NCI-H510A (cell line): ENCODE measurements at regions not wholly inside any gene's neighbourhood (a gene's known extent, or its start where the extent isn't known, plus 50 kb on each side); places are given as distances from the start of the nearest gene placed in this dataset.
"Not testable (repeated sequence)": the region's sequence is repeated elsewhere in the genome, so short reads cannot be mapped to it uniquely, and the experiment has no call there.

Experiments used
- DNase-seq: peaks from one replicate; lab custom pipeline; 2025; lab: John Stamatoyannopoulos, UW

- DNase-seq = no peak
Observed at GRCh38 chr13:70284371-70284770, 176.1 kb upstream of the KLHL1 start.

GRCh38 chr13:70275841-70276240 lies 167.6 kb upstream of the KLHL1 start:
- DNase-seq = no peak

DNA sequence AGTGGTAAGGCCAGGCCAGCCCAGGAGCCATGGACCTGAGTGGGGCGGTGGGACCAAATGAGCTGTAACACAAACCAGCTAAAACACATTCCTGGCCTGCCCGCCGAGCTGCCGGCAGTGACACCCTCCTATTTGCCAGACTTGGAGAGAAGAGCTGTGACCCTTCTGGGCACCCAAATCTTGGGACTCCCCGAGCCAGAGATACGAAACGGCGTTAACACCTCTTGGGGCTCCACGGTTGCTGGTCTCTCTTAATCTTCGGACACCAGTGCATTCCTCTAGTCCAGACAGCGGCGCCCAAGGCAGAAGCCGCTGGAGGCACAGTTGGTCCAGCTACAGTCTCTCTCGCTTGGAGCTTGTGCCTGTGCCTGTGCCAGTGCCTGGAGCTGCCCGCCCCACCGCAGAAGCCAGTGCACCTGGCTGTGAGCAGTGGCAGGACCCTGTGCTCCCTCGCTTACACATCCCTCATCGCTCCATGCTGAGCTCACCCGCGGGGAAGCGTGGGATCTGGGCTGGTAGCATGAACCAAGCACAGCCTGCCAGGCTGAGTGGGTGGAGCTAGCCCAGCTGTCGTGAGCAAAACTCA lies 147.2 kb upstream of the KLHL1 start:
- no peak for DNase-seq

DNA sequence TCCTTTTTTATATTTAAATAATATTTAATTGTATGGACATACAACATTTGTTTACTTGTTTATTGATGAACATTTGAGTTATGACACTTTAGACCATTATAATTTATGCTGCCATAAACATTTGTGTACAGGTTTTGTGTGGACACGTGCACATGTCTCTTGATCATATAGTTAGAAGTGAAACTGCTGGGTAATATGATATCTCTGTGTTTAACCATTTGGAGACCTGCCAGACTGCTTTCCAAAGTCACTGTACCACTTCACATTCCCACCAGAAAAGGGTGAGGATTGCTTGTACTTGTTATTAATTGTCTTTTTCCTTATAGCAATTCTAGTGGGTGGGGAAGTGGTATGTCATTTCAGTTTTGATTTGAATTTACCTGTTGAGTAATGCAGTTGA lies 145.6 kb upstream of the KLHL1 start:
- peak; percentile 40 for DNase-seq

DNA sequence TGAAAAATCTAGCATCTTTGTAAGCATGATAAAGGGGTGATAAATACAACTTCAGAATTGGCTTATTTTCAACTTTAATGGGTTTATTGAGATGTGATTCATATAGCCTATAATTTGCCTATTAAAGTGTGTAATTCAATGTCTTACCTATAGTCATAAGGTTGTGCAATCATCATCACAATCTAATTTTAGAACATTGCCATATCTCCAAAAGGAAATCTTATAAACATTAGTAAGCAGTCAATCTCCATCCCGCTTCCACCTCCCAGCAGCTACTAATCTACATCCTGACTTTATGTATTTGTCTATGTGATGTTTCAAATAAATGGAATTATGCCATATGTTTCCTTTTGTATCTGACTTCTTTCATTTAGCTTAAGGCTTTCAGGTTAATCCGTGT lies 145.2 kb upstream of the KLHL1 start:
- DNase-seq = no peak

DNA sequence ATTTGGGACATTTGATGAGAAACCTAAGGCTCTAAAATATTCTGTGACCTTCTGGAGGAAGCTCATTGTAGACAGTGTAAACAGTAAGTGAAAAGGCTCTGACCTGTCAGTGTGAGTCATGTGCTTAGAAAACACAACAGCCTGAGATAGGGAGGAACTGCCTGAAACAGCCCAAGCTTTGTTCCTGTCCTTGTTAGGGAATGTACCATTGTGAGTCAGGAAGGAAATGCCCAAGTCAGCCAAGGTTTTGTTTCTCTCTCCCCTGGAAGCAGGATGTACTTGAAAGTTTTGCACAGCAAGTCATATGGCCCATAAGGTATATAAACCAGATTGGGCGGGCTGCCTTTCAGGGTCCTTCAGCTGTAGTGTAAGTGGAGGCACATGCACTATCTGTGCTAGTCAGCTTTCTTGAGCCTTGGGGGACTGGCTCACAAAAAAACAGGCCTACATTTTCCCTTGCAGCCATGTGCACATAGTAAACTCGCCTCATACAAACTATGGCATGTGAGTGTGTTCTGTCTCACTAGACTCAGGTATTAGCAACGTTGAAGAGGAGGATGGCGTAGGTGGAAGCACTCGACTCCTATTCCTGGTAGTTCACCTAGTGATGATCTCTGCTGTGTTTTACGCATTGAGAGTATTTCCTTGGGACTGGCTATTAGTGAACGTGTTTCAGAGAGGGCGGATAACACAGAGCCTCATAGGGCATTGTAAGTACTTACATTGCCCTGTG lies 141.2 kb upstream of the KLHL1 start:
- no peak for DNase-seq

DNA sequence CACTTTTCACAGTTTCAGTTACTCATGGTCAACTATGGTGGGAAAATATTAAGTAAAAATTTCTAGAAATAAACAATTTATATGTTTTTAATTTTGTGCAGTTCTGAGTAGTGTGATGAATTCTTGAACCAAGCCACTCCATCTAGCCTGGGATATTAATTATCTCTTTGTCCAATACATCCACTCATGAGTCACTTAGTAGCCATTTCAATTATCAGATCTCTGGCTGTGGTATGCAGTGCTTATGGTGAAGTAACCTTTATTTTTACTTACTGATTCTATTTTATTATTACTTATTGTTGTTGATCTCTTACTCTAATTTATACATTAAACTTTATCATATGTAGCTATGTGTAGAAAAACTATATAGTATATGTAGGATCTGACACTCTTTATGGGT lies 128.9 kb upstream of the KLHL1 start:
- DNase-seq = no peak

DNA sequence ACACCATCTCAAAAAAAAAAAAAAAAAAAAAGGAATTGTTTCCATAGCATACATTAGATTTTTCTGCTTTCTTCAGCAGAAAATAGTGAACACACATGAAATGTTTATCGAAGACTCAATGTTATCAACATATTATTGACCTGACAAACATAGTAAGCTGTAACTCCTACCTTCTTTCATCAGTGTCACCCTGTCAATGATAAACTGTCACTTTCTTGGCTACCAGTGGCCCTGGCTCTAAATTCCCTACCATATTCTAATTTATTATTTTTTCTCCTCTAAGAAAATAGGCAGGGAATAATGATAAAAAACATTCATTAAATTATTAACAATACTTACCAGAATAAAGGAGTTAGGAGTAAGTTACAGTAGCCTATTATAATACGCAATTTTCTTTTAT lies 127.3 kb upstream of the KLHL1 start:
- no peak for DNase-seq

DNA sequence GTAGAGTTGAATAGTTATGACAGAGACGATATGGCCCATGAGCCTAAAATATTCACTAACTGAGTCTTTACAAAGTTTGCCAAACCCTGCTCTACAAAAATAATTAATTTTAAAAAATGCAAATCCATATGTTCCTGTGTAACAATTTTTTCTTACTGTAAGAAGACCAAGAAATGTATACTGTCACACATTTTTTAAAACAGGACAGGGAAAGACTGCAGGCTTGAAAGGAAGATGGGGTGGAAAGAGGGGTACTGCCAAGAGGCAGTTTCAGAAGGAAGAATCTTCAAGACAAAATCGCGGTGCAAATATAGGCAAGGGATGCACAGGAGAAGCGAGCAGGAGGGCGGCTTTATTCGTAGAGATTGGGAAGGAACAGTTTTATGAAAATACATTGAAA lies 115.7 kb upstream of the KLHL1 start:
- DNase-seq = no peak

DNA sequence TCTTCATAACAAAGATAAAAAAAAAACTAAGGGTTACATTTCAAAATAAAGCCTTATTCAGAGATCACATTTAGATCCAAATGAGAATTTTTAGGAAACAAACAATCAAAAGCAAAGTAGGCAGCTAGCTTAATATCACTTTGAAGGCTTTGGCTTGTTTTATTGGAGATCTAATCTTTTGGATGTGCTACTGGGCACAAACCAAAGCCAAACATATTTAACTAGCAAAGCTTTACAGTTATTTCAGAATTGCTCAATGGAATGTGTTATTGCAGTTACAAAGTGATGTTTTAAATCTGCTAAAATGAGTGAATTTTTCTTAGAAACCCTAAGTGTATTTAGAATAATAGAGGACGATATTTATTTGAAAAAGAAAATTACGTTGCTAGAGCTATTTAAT lies 114.7 kb upstream of the KLHL1 start:
- DNase-seq = no peak

DNA sequence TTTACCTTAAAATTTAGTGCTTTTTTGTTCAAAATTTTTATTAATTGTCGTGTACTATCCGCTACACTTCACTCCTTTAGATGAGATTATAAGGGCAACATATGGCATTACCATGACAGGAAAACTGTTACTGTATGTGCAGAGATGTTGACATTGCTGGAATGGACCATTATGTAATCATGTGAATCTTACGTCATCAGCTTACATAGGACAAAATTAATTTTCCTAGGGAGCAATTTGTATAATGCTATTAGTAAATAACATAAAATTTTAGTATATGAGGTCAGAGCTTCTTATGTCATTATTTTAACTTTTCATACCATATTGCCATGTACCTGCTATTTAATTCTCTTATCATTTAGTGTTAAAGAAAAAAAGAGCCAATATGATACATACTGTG lies 110.4 kb upstream of the KLHL1 start:
- no peak for DNase-seq

GRCh38 chr13:70208968-70209367 lies 100.7 kb upstream of the KLHL1 start:
- not testable (repeated sequence) for DNase-seq

DNA sequence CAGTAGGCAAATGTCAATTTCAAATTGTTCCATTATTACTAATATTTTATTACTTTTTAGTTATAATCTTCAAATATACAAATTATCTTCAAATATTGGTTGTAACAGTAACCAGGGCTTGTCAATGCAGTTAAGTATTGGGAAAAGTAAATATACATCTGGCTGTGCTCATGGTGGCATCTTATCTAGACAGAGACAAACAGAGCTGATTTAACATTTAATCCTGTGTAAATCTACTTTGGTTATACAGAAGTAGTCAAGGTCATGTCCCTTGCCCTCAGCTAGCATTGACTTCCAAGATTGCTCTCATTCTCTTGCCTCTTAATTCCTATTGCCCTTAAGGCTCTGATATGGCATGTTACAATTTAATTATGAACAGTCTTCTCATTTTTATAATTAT lies 98.4 kb upstream of the KLHL1 start:
- DNase-seq = no peak

- no peak for DNase-seq
Observed at GRCh38 chr13:70203661-70204229, 95.5 kb upstream of the KLHL1 start.

DNA sequence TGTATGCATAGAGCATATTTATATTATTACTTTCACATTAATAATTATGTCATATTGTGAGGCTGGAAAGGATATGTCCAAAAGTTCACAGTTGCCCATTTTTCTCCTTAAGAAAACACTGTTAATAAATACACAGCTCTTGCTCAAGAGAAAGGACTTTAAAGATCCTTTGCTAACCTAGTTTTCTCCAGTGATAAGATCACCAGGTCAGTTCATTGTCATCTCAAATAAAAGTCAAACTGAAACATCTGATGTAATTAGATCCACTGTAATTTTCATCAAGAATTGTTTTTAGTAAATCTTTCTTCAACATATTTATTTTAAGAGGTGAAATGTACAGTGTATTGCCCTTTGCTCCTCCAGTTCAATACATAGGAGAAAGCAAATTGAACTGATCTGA lies 82.8 kb upstream of the KLHL1 start:
- no peak for DNase-seq

GRCh38 chr13:70189981-70190380 lies 81.7 kb upstream of the KLHL1 start:
- DNase-seq = no peak

- no peak for DNase-seq
Observed at GRCh38 chr13:70188567-70188966, 80.3 kb upstream of the KLHL1 start.

- no peak for DNase-seq
Observed at GRCh38 chr13:70183041-70183440, 74.8 kb upstream of the KLHL1 start.
